ENCODE measurements at regions not wholly inside any gene's neighbourhood (a gene's known extent, or its start where the extent isn't known, plus 50 kb on each side); places are given as distances from the start of the nearest gene placed in this dataset.

GRCh38 chr1:88421997-88422396 is 262.1 kb upstream of the PKN2 start:
- DNase-seq (ENCODE audit: low spot score): no peak
- in situ Hi-C loops (cut with MboI; ENCODE audit: low sequenced_read_pairs, unreplicated experiment): no loop called here
- TF ChIP-seq CTCF (IDR thresholded peaks at IDR 0.05; ENCODE audit: borderline replicate concordance, control extremely low read depth, extremely low read depth, insufficient read depth, missing control alignments): no peak

GRCh38 chr1:88433556-88433955 is 250.5 kb upstream of the PKN2 start:
- in situ Hi-C loops (cut with MboI; ENCODE audit: low sequenced_read_pairs, unreplicated experiment): no loop called here
- TF ChIP-seq CTCF (IDR thresholded peaks at IDR 0.05; ENCODE audit: borderline replicate concordance, control extremely low read depth, extremely low read depth, insufficient read depth, missing control alignments): no peak
- no peak for DNase-seq (ENCODE audit: low spot score)

- TF ChIP-seq CTCF (IDR thresholded peaks at IDR 0.05; ENCODE audit: borderline replicate concordance, control extremely low read depth, extremely low read depth, insufficient read depth, missing control alignments): no peak
- in situ Hi-C loops (cut with MboI; ENCODE audit: low sequenced_read_pairs, unreplicated experiment): no loop called here
- DNase-seq (ENCODE audit: low spot score): no peak
Measured at GRCh38 chr1:88434836-88435235, 249.2 kb upstream of the PKN2 start.

- no peak for DNase-seq (ENCODE audit: low spot score)
- TF ChIP-seq CTCF (IDR thresholded peaks at IDR 0.05; ENCODE audit: borderline replicate concordance, control extremely low read depth, extremely low read depth, insufficient read depth, missing control alignments): no peak
- in situ Hi-C loops (cut with MboI; ENCODE audit: low sequenced_read_pairs, unreplicated experiment): no loop called here
Measured at GRCh38 chr1:88441022-88441421, 243.1 kb upstream of the PKN2 start.

- in situ Hi-C loops (cut with MboI; ENCODE audit: low sequenced_read_pairs, unreplicated experiment): no loop called here
- TF ChIP-seq CTCF (IDR thresholded peaks at IDR 0.05; ENCODE audit: borderline replicate concordance, control extremely low read depth, extremely low read depth, insufficient read depth, missing control alignments): no peak
- no peak for DNase-seq (ENCODE audit: low spot score)
Measured at GRCh38 chr1:88451856-88452255, 232.2 kb upstream of the PKN2 start.

- in situ Hi-C loops (cut with MboI; ENCODE audit: low sequenced_read_pairs, unreplicated experiment): no loop called here
- no peak for DNase-seq (ENCODE audit: low spot score)
- TF ChIP-seq CTCF (IDR thresholded peaks at IDR 0.05; ENCODE audit: borderline replicate concordance, control extremely low read depth, extremely low read depth, insufficient read depth, missing control alignments): no peak
Measured at GRCh38 chr1:88453295-88453694, 230.8 kb upstream of the PKN2 start.

GRCh38 chr1:88454781-88455180 is 229.3 kb upstream of the PKN2 start:
- in situ Hi-C loops (cut with MboI; ENCODE audit: low sequenced_read_pairs, unreplicated experiment): no loop called here
- no peak for DNase-seq (ENCODE audit: low spot score)
- no peak for TF ChIP-seq CTCF (IDR thresholded peaks at IDR 0.05; ENCODE audit: borderline replicate concordance, control extremely low read depth, extremely low read depth, insufficient read depth, missing control alignments)
